WTC11 (cell line): ENCODE measurements at regions not wholly inside any gene's neighbourhood (a gene's known extent, or its start where the extent isn't known, plus 50 kb on each side); places are given as distances from the start of the nearest gene placed in this dataset.

Source experiments
- CREB1 ChIP-seq: sonication (generic); formaldehyde crosslinking; IDR thresholded peaks from 2 replicates; pipeline ENCODE4 v1.8.0; 2023; ENCODE audit warnings: mild to moderate bottlenecking, missing genetic modification reagents
- FOXJ3 ChIP-seq: sonication (generic); formaldehyde crosslinking; IDR thresholded peaks from 2 replicates; pipeline ENCODE4 v1.9.0; 2021; ENCODE audit warnings: missing genetic modification reagents, mild to moderate bottlenecking, borderline replicate concordance
- FOXK1 ChIP-seq: sonication (generic); formaldehyde crosslinking; IDR thresholded peaks from 2 replicates; pipeline ENCODE4 v1.8.0; 2022; ENCODE audit warnings: mild to moderate bottlenecking, moderate library complexity, missing genetic modification reagents
- GABPB1 ChIP-seq: sonication (generic); formaldehyde crosslinking; IDR thresholded peaks from 2 replicates; pipeline ENCODE4 v1.8.1; 2023; ENCODE audit warnings: mild to moderate bottlenecking, missing genetic modification reagents
- IRF2 ChIP-seq: sonication (generic); formaldehyde crosslinking; IDR thresholded peaks from 2 replicates; pipeline ENCODE4 v1.8.0; 2022; ENCODE audit warnings: low read depth, missing genetic modification reagents, borderline replicate concordance
- JUN ChIP-seq: sonication (generic); formaldehyde crosslinking; IDR thresholded peaks from 2 replicates; pipeline ENCODE4 v1.8.0; 2023; ENCODE audit warnings: mild to moderate bottlenecking, missing genetic modification reagents
- NFE2L1 ChIP-seq: sonication (generic); formaldehyde crosslinking; IDR thresholded peaks from 2 replicates; pipeline ENCODE4 v1.8.1; 2023; ENCODE audit warnings: missing genetic modification reagents
- NR2C2 ChIP-seq: sonication (generic); formaldehyde crosslinking; IDR thresholded peaks from 2 replicates; pipeline ENCODE4 v1.8.0; 2022; ENCODE audit warnings: mild to moderate bottlenecking, missing genetic modification reagents
- NR3C1 ChIP-seq: sonication (generic); formaldehyde crosslinking; conservative IDR thresholded peaks from 2 replicates; pipeline ENCODE4 v1.8.1; 2023; ENCODE audit warnings: low read depth, mild to moderate bottlenecking, missing genetic modification reagents
- SP1 ChIP-seq: sonication (generic); formaldehyde crosslinking; conservative IDR thresholded peaks from 2 replicates; pipeline ENCODE4 v1.8.1; 2022; ENCODE audit warnings: missing genetic modification reagents
- ZNF121 ChIP-seq: sonication (generic); formaldehyde crosslinking; IDR thresholded peaks from 2 replicates; pipeline ENCODE4 v1.8.0; 2023; ENCODE audit warnings: missing genetic modification reagents
- TF ChIP-seq, protein P1 (sequence below): fragments of 200-600 bp; IDR thresholded peaks from 2 replicates; pipeline ENCODE4 v1.8.0; 2022; ENCODE audit warnings: antibody characterized with exemption
- TF ChIP-seq, protein P2 (sequence below): sonication (generic); formaldehyde crosslinking; IDR thresholded peaks from 2 replicates; pipeline ENCODE4 v1.8.1; 2023; ENCODE audit warnings: mild to moderate bottlenecking, missing genetic modification reagents, moderate library complexity
- TF ChIP-seq, protein P3 (sequence below): fragments of 250-450 bp; sonication (Bioruptor Pico); IDR thresholded peaks from 2 replicates; pipeline ENCODE4 v1.8.0; 2021; ENCODE audit warnings: mild to moderate bottlenecking

- TF ChIP-seq, protein P1, sequence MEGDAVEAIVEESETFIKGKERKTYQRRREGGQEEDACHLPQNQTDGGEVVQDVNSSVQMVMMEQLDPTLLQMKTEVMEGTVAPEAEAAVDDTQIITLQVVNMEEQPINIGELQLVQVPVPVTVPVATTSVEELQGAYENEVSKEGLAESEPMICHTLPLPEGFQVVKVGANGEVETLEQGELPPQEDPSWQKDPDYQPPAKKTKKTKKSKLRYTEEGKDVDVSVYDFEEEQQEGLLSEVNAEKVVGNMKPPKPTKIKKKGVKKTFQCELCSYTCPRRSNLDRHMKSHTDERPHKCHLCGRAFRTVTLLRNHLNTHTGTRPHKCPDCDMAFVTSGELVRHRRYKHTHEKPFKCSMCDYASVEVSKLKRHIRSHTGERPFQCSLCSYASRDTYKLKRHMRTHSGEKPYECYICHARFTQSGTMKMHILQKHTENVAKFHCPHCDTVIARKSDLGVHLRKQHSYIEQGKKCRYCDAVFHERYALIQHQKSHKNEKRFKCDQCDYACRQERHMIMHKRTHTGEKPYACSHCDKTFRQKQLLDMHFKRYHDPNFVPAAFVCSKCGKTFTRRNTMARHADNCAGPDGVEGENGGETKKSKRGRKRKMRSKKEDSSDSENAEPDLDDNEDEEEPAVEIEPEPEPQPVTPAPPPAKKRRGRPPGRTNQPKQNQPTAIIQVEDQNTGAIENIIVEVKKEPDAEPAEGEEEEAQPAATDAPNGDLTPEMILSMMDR: no peak
- no peak for TF ChIP-seq GABPB1
- TF ChIP-seq NFE2L1 (CRISPR knock-in tag): no peak
- TF ChIP-seq, protein P2, sequence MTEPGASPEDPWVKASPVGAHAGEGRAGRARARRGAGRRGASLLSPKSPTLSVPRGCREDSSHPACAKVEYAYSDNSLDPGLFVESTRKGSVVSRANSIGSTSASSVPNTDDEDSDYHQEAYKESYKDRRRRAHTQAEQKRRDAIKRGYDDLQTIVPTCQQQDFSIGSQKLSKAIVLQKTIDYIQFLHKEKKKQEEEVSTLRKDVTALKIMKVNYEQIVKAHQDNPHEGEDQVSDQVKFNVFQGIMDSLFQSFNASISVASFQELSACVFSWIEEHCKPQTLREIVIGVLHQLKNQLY (CRISPR knock-in tag): no peak
- no peak for TF ChIP-seq CREB1
- TF ChIP-seq IRF2: no peak
- TF ChIP-seq NR3C1 (CRISPR knock-in tag): no peak
- TF ChIP-seq JUN (CRISPR knock-in tag): no peak
- no peak for TF ChIP-seq ZNF121 (CRISPR knock-in tag)
- no peak for TF ChIP-seq SP1
- no peak for TF ChIP-seq FOXJ3
- TF ChIP-seq, protein P3, sequence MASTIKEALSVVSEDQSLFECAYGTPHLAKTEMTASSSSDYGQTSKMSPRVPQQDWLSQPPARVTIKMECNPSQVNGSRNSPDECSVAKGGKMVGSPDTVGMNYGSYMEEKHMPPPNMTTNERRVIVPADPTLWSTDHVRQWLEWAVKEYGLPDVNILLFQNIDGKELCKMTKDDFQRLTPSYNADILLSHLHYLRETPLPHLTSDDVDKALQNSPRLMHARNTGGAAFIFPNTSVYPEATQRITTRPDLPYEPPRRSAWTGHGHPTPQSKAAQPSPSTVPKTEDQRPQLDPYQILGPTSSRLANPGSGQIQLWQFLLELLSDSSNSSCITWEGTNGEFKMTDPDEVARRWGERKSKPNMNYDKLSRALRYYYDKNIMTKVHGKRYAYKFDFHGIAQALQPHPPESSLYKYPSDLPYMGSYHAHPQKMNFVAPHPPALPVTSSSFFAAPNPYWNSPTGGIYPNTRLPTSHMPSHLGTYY: no peak
- no peak for TF ChIP-seq FOXK1
- TF ChIP-seq NR2C2 (CRISPR knock-in tag): no peak
Measured at GRCh38 chr3:163159306-163159705, 1662.7 kb downstream of the OTOL1 start.
